Glutamatergic neuron (in vitro differentiated cells): ENCODE measurements at regions not wholly inside any gene's neighbourhood (a gene's known extent, or its start where the extent isn't known, plus 50 kb on each side); places are given as distances from the start of the nearest gene placed in this dataset.

Experiments used
- DNase-seq: peaks from one replicate; pipeline ENCODE4 v3.0.0; 2022
- H3K27ac Mint-ChIP-seq: one replicate; pipeline ENCODE4 v1.8.0; 2020; ENCODE audit warnings: mild to moderate bottlenecking, mixed read lengths, inconsistent platforms; ENCODE audit not compliant: unreplicated experiment
- H3K27me3 Mint-ChIP-seq: one replicate; pipeline ENCODE4 v1.8.0; 2020; ENCODE audit warnings: mild to moderate bottlenecking, moderate library complexity, mixed read lengths, inconsistent platforms; ENCODE audit not compliant: unreplicated experiment
- H3K36me3 Mint-ChIP-seq: one replicate; pipeline ENCODE4 v1.8.0; 2020; ENCODE audit warnings: mild to moderate bottlenecking, mixed read lengths, inconsistent platforms; ENCODE audit not compliant: unreplicated experiment
- H3K4me1 Mint-ChIP-seq: one replicate; pipeline ENCODE4 v1.8.0; 2020; ENCODE audit warnings: mild to moderate bottlenecking, low read depth, mixed read lengths, inconsistent platforms; ENCODE audit not compliant: unreplicated experiment
- H3K4me3 Mint-ChIP-seq: one replicate; pipeline ENCODE4 v1.8.0; 2020; ENCODE audit warnings: mild to moderate bottlenecking, mixed read lengths, inconsistent platforms; ENCODE audit not compliant: unreplicated experiment
- H3K9me3 Mint-ChIP-seq: one replicate; pipeline ENCODE4 v1.8.0; 2020; ENCODE audit warnings: mild to moderate bottlenecking, moderate library complexity, mixed read lengths, inconsistent platforms; ENCODE audit not compliant: unreplicated experiment
- TF ChIP-seq, protein P1 (sequence below): fragments of 200-600 bp; sonication (generic); IDR thresholded peaks from one replicate; pipeline ENCODE4 v1.5.0; 2021; ENCODE audit not compliant: partially characterized antibody, unreplicated experiment

- H3K36me3 Mint-ChIP-seq = no peaks in the 10 kb centered on the region
- peak overlapping the region; percentile 38 for H3K4me3 Mint-ChIP-seq
- H3K9me3 Mint-ChIP-seq = peaks cover 5% of the 10 kb centered on the region
- H3K27me3 Mint-ChIP-seq = peaks cover 23% of the 10 kb centered on the region
- H3K4me1 Mint-ChIP-seq = peaks cover 16% of the 10 kb centered on the region
- no peak overlapping the region for H3K27ac Mint-ChIP-seq
- TF ChIP-seq, protein P1, sequence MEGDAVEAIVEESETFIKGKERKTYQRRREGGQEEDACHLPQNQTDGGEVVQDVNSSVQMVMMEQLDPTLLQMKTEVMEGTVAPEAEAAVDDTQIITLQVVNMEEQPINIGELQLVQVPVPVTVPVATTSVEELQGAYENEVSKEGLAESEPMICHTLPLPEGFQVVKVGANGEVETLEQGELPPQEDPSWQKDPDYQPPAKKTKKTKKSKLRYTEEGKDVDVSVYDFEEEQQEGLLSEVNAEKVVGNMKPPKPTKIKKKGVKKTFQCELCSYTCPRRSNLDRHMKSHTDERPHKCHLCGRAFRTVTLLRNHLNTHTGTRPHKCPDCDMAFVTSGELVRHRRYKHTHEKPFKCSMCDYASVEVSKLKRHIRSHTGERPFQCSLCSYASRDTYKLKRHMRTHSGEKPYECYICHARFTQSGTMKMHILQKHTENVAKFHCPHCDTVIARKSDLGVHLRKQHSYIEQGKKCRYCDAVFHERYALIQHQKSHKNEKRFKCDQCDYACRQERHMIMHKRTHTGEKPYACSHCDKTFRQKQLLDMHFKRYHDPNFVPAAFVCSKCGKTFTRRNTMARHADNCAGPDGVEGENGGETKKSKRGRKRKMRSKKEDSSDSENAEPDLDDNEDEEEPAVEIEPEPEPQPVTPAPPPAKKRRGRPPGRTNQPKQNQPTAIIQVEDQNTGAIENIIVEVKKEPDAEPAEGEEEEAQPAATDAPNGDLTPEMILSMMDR = no peak
- no peak for DNase-seq
These were observed 159.7 kb upstream of the GLI2 start for GRCh38 chr2:120575966-120576365.

DNA sequence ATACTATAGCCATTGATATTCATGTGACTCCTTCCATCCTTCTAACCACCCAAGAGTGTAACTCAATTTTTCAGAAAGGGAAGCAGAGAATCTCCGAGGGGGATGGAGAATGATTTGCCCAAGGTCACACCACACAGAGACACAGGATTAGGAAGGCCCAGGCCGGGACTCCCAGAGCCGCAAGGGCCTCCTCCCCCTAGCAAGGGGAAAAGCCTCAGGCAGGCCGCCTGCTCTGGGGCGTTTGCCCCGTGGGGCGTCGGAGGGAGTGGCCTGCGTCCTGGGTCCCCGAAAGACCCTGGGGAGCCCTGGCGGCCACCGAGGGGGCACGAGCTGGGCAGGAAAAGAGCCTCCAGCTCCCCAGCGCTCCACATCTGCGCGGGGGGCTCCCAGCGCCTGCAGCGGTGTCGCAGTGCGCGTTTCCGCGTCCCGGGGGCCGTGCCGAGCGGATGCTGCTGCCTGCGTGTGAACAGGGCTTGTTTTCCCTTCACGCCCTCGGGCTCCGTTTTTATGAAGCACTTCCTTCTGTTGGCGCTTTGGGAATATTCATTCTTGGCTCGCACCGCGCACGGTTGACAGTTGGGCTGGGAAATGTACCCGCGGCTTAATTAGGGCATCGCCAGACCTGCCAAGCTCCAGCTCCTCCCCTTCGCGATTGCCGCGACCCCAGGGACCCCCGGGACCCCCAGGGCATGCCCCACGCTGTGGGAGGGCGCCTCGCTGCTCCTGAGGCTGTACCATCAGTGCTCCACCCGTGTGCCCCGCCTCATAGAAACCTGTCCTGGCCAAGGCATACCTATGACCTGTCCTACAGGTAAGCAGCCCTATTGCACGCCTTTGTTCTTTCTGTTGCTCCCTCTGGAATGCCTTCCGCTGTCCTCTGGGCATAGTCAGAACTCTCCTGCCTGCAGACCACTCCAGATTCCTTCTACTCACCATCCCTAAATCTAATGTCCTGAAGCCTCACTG lies 158.9 kb upstream of the GLI2 start:
- H3K36me3 Mint-ChIP-seq = no peaks in the 10 kb centered on the region
- peaks cover 5% of the 10 kb centered on the region for H3K9me3 Mint-ChIP-seq
- no peak overlapping the region for H3K27ac Mint-ChIP-seq
- peak overlapping the region; percentile 60 for H3K4me3 Mint-ChIP-seq
- H3K4me1 Mint-ChIP-seq = peaks cover 16% of the 10 kb centered on the region
- H3K27me3 Mint-ChIP-seq = peaks cover 24% of the 10 kb centered on the region
- TF ChIP-seq, protein P1 = no peak
- peak; percentile 45 for DNase-seq

GRCh38 chr2:120577721-120578295 lies 157.9 kb upstream of the GLI2 start:
- Mint-ChIP-seq H3K9me3 (peaks cover 5% of the 10 kb centered on the region), H3K27ac (no peak overlapping the region), H3K27me3 (peaks cover 24% of the 10 kb centered on the region), H3K4me1 (peaks cover 16% of the 10 kb centered on the region), H3K4me3 (no peak overlapping the region), H3K36me3 (peaks cover under 1% of the 10 kb centered on the region)
- TF ChIP-seq, protein P1 = no peak
- no peak for DNase-seq

DNA sequence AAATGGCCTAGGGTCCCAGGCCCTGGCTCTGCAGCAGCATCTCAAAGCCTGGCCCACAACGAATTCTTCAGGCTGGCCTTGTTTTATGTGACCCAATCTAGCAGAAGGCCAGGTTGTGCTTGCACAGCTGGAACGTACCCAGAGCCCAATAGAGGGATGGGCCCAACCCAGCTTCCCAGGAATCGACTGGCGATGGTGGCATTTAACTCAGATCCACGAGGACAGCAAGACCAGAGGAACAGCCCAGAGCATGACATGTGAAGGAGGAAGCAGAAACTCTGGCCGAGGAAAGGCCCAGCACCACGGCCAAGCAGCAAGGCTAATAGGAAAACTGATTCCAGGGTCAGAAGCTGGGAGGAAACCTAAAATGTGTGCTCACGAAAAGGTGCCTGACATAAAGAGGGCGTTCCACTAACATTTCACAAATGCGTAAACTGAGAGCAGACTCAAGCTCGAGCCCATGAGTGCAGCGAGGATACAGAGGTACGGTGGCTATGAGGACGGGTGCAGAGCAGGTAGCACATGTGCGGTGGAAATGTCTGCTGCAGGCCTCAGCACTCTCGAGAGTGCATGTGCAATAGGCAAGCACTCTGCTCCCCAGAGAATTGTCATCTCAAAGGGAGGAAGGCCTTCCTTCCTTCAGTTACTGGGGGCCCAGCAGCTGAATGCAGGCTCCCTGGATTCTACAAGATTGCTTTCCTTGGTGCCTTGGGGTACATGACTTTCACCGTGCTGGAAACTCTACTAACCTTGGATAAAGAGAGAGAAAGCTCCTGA lies 156.9 kb upstream of the GLI2 start:
- Mint-ChIP-seq H3K27me3 (peaks cover 24% of the 10 kb centered on the region), H3K4me3 (no peak overlapping the region), H3K36me3 (peaks cover 5% of the 10 kb centered on the region), H3K4me1 (peaks cover 16% of the 10 kb centered on the region), H3K27ac (no peak overlapping the region), H3K9me3 (peaks cover 5% of the 10 kb centered on the region)
- DNase-seq = no peak
- TF ChIP-seq, protein P1 = no peak
